Breast epithelium (tissue), 3 donors: ENCODE measurements at regions not wholly inside any gene's neighbourhood (a gene's known extent, or its start where the extent isn't known, plus 50 kb on each side); places are given as distances from the start of the nearest gene placed in this dataset.
A peak's percentile ranks its signal among the peaks of the same experiment; 100 is the strongest.

Experiments
- POLR2AphosphoS5 ChIP-seq, 3 donors: sonication (generic); formaldehyde crosslinking; IDR thresholded peaks; one replicate each; pipeline ENCODE4 v1.6.1; 2017; ENCODE audit warnings: antibody characterized with exemption in 3 of 3
- TF ChIP-seq, protein P1 (sequence below), 3 donors: fragments of 450-650 bp; IDR thresholded peaks; one replicate each; pipeline ENCODE4 v1.5.1; 2016 to 2017; ENCODE audit warnings: antibody characterized with exemption in 3 of 3, mild to moderate bottlenecking in 3 of 3, moderate library complexity in 3 of 3

DNA sequence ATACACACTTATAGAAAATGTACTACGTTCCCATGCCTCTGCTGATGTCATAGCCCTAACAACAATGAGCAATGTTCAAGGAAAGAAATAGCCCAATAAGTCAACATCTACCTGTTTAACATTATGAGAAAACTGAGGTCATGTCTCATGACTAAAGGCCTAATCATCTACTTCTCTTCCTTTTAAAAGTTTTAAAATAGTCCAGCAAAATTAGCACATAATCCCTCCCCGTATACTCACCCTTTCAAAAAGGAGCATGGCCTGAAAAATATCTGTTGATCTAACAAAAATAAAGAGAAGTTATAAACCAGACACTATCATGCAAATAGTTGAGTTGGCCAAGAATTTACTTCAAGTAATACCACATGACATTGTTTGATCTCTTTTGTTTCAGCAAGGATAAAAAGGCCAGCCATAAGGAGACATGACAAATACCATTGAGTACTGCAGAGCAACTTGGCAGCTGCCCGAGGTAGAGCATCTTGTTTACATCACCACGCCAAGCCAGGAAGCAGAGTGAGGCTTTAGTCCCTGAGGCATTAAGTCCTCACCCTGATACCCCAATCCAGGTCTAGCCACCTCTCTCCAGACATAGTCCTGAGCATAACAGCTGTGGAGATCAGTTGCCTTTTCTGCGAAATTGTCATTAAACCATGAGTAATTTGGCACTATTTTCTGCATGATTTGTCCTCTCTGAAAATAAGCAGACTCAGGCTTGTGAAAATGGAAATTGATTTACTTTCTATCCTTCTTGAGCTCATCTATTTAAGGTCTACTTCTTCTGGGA, 137.4 kb upstream of the ETAA1 start:
- TF ChIP-seq, protein P1, sequence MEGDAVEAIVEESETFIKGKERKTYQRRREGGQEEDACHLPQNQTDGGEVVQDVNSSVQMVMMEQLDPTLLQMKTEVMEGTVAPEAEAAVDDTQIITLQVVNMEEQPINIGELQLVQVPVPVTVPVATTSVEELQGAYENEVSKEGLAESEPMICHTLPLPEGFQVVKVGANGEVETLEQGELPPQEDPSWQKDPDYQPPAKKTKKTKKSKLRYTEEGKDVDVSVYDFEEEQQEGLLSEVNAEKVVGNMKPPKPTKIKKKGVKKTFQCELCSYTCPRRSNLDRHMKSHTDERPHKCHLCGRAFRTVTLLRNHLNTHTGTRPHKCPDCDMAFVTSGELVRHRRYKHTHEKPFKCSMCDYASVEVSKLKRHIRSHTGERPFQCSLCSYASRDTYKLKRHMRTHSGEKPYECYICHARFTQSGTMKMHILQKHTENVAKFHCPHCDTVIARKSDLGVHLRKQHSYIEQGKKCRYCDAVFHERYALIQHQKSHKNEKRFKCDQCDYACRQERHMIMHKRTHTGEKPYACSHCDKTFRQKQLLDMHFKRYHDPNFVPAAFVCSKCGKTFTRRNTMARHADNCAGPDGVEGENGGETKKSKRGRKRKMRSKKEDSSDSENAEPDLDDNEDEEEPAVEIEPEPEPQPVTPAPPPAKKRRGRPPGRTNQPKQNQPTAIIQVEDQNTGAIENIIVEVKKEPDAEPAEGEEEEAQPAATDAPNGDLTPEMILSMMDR (IDR thresholded peaks at IDR 0.05), result no peak
- TF ChIP-seq POLR2AphosphoS5 (IDR thresholded peaks at IDR 0.05), result peak in 2 of 3 donors; percentile 27 to 76
